ENCODE measurements at regions not wholly inside any gene's neighbourhood (a gene's known extent, or its start where the extent isn't known, plus 50 kb on each side); places are given as distances from the start of the nearest gene placed in this dataset.

DNA sequence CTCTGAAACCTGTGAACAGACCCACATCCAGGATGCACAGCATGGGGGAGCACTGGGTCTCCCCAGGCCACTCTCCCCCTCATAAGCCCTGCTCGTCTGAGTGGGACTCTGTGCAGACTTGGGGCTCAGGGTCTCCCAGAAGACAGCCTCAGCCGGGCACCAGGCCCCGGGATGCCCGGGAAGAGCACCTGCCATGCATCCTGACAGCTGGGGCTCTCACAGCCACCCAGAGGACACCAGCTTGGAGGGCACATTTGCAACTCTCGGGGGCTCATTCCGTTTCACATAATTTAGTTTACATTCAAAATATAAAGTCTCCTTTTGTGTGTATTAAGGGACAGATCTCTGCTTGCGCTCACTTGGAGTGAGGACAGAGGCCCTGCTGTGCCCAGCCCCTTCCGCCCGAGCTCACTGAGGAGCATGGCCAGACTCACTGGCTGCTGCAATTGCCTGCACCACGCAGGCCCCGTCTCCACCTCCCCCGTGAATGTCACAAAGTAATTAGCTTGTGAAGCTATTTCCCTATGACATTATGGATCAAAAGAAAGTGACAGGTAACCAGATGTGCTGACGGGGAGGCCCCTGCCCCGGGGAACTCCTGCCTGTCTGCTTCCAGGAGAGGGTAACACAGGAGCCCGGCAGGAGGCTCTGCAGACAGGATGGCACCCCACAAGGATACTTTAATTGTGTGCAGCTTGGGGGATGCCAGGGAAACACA, 275.6 kb downstream of the BRD1 start:
- no peak for ATAC-seq
- H3K4me1 ChIP-seq, result no peaks in the 10 kb centered on the region
- H3K4me3 ChIP-seq, result no peak overlapping the region
- intact Hi-C loops (cut with DNase I), result no loop called here
- no peak for TF ChIP-seq CTCF (IDR thresholded peaks at IDR 0.05)
- peak in 1 of 4 donors; percentile 9 for DNase-seq
- H3K27ac ChIP-seq, result no peak overlapping the region
- no peaks in the 10 kb centered on the region for H3K36me3 ChIP-seq
- peaks cover 0 to 19% of the 10 kb centered on the region in 2 donors for H3K9me3 ChIP-seq
- H3K27me3 ChIP-seq, result peaks cover 0 to 28% of the 10 kb centered on the region in 2 donors

DNA sequence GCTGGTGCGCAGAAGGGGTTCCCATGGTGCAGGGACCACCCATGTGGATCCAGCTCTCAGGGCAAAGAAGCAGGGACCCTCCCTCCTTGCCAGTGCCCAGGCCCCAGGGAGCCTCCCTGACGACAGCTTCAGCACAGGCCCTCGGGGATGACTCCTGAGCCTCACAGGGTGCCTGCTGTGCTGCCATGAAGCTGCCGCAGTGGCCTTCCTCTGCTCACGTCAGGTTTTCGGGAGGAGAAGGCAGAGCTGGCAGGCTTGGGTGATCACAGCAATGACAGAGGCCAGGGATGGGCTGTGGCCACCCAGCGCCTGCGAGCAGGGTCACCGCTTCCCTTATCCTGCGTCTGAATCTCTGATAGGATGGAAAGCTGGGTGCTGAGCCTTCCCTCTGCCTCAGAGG, 276.2 kb downstream of the BRD1 start:
- no peaks in the 10 kb centered on the region for H3K36me3 ChIP-seq
- DNase-seq (peak in 1 of 4 donors; percentile 15), ATAC-seq (no peak)
- no peak overlapping the region for H3K4me3 ChIP-seq
- intact Hi-C loops (cut with DNase I), result no loop called here
- H3K27me3 ChIP-seq, result peaks cover 0 to 28% of the 10 kb centered on the region in 2 donors
- H3K27ac ChIP-seq, result no peak overlapping the region
- no peaks in the 10 kb centered on the region for H3K4me1 ChIP-seq
- TF ChIP-seq CTCF (IDR thresholded peaks at IDR 0.05), result no peak
- peaks cover 0 to 19% of the 10 kb centered on the region in 2 donors for H3K9me3 ChIP-seq

DNA sequence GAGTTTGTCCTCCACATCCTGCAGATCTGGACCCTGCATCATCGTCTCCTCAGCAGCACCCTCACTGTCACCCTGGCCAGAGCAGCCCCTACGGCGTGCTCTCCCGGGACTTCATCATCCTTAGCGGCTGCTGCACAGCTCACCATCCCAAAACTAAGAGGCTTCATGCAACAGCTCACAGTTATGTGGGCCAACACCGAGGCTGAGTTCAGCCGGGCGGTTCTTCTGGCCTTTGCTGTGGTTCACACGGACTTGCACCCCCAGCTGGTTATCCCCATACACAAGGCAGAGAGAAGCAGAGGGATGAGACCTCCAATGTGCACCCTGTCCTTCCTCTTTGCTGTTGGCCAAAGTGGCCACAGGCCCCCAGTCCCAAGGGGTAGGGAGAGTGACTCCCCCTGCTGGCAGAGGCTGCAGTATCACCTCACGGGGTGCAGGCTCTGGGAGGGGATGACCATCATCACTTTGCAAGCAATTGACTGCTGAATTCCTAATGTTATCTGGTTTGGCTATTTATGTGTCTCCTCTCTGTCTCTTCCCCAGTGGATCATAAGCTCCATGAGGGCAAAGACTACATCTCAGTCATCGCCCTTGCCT, 276.8 kb downstream of the BRD1 start:
- no peak for TF ChIP-seq CTCF (IDR thresholded peaks at IDR 0.05)
- DNase-seq (peak in 1 of 4 donors; percentile 8), ATAC-seq (no peak)
- Histone ChIP-seq H3K27me3 (peaks cover 0 to 28% of the 10 kb centered on the region in 2 donors), H3K4me1 (no peaks in the 10 kb centered on the region), H3K9me3 (peaks cover 0 to 19% of the 10 kb centered on the region in 2 donors), H3K27ac (no peak overlapping the region), H3K36me3 (no peaks in the 10 kb centered on the region), H3K4me3 (no peak overlapping the region)
- intact Hi-C loops (cut with DNase I), result no loop called here

GRCh38 chr22:49550141-49550430, 277.6 kb downstream of the BRD1 start:
- intact Hi-C loops (cut with DNase I), result no loop called here
- H3K4me3 ChIP-seq, result no peak overlapping the region
- H3K36me3 ChIP-seq, result no peaks in the 10 kb centered on the region
- peaks cover 0 to 28% of the 10 kb centered on the region in 2 donors for H3K27me3 ChIP-seq
- no peak overlapping the region for H3K27ac ChIP-seq
- ATAC-seq (no peak), DNase-seq (no peak)
- no peak for TF ChIP-seq CTCF (IDR thresholded peaks at IDR 0.05)
- H3K9me3 ChIP-seq, result peaks cover 0 to 19% of the 10 kb centered on the region in 2 donors
- H3K4me1 ChIP-seq, result no peaks in the 10 kb centered on the region

- intact Hi-C loops (cut with DNase I), result no loop called here
- H3K27ac ChIP-seq, result no peak overlapping the region
- TF ChIP-seq CTCF (IDR thresholded peaks at IDR 0.05), result no peak
- ATAC-seq (no peak), DNase-seq (peak in 2 of 4 donors; percentile 10 to 41)
- peaks cover 0 to 19% of the 10 kb centered on the region in 2 donors for H3K9me3 ChIP-seq
- H3K4me3 ChIP-seq, result no peak overlapping the region
- no peaks in the 10 kb centered on the region for H3K36me3 ChIP-seq
- H3K4me1 ChIP-seq, result no peaks in the 10 kb centered on the region
- H3K27me3 ChIP-seq, result peaks cover 0 to 28% of the 10 kb centered on the region in 2 donors
These were observed 278.2 kb downstream of the BRD1 start for GRCh38 chr22:49549256-49550140.

Data from left lung (tissue), 4 donors.